ENCODE measurements at regions not wholly inside any gene's neighbourhood (a gene's known extent, or its start where the extent isn't known, plus 50 kb on each side); places are given as distances from the start of the nearest gene placed in this dataset.

DNA sequence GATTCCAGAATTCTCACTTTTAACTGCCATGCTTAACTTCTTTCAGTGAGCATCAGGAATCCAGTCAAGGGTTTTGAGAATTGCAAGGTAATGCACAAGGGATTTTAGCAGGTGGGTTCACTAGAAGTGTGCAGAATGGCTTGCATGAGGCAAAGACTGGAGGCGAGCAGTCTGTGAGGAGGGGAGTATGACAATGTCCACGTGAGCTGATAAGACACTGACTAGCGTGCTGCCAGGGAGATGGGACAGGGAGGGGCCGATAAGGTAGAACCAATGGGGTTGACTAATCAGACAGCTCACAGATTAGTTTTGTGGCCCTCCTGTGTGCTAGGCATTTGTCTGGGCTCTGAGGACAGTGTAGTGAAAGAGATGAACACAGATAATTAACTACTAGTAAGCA is 102.0 kb upstream of the DAZL start:
- DNase-seq = no peak
- no peak overlapping the region for H2BK5ac ChIP-seq (ENCODE audit: low read depth, low read length, poor library complexity, severe bottlenecking)
- no peaks in the 10 kb centered on the region for H4K20me1 ChIP-seq (ENCODE audit: insufficient read depth, low read length)
- H3K23ac ChIP-seq (ENCODE audit: low read depth, low read length) = no peak overlapping the region
- H3K79me1 ChIP-seq (ENCODE audit: low read depth in 1 of 2, low read length in 2 of 2) = no peaks in the 10 kb centered on the region
- H4K8ac ChIP-seq (ENCODE audit: low read depth in 2 of 2, low read length in 2 of 2) = no peak overlapping the region
- no peak overlapping the region for H2BK20ac ChIP-seq (ENCODE audit: low read depth, low read length)
- H3K9me3 ChIP-seq (ENCODE audit: control insufficient read depth, insufficient read depth, low read length) = no peaks in the 10 kb centered on the region
- in situ Hi-C loops (cut with MboI; ENCODE audit: low sequenced_read_pairs) = no loop called here
- H3K9ac ChIP-seq (ENCODE audit: low read depth, low read length) = no peak overlapping the region
- no peak overlapping the region for H3K4me3 ChIP-seq (ENCODE audit: insufficient read depth, low read depth, low read length)
- no peaks in the 10 kb centered on the region for H3K36me3 ChIP-seq (ENCODE audit: control insufficient read depth, insufficient read depth, low read length)
- 0 out of 2 replicates have a peak, but pooled peaks cover 4% of the 10 kb centered on the region for H3K27me3 ChIP-seq (ENCODE audit: control insufficient read depth, insufficient read depth, low read length)
- BruUV-seq (replicated peaks) = no TSS peak
- no peaks in the 10 kb centered on the region for H3K4me1 ChIP-seq (ENCODE audit: control insufficient read depth, insufficient read depth, low read length)
- ATAC-seq (ENCODE audit: low read depth) = no peak
- no peak for TF ChIP-seq RAD21 (IDR thresholded peaks at IDR 0.05; ENCODE audit: low read length)
- no peak for TF ChIP-seq MAFK (IDR thresholded peaks at IDR 0.05; ENCODE audit: low read depth, low read length)
- TF ChIP-seq CHD1 (IDR thresholded peaks at IDR 0.05; ENCODE audit: low read depth, low read length) = no peak
- no peak for TF ChIP-seq MAZ (IDR thresholded peaks at IDR 0.05; ENCODE audit: borderline replicate concordance, low read depth, low read length)
- TF ChIP-seq, protein P1, sequence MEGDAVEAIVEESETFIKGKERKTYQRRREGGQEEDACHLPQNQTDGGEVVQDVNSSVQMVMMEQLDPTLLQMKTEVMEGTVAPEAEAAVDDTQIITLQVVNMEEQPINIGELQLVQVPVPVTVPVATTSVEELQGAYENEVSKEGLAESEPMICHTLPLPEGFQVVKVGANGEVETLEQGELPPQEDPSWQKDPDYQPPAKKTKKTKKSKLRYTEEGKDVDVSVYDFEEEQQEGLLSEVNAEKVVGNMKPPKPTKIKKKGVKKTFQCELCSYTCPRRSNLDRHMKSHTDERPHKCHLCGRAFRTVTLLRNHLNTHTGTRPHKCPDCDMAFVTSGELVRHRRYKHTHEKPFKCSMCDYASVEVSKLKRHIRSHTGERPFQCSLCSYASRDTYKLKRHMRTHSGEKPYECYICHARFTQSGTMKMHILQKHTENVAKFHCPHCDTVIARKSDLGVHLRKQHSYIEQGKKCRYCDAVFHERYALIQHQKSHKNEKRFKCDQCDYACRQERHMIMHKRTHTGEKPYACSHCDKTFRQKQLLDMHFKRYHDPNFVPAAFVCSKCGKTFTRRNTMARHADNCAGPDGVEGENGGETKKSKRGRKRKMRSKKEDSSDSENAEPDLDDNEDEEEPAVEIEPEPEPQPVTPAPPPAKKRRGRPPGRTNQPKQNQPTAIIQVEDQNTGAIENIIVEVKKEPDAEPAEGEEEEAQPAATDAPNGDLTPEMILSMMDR (conservative IDR thresholded peaks at IDR 0.05; ENCODE audit: low read depth, low read length) = no peak
- TF ChIP-seq, protein P2, sequence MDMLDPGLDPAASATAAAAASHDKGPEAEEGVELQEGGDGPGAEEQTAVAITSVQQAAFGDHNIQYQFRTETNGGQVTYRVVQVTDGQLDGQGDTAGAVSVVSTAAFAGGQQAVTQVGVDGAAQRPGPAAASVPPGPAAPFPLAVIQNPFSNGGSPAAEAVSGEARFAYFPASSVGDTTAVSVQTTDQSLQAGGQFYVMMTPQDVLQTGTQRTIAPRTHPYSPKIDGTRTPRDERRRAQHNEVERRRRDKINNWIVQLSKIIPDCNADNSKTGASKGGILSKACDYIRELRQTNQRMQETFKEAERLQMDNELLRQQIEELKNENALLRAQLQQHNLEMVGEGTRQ (IDR thresholded peaks at IDR 0.05; ENCODE audit: low read depth, low read length) = no peak
- TF ChIP-seq FOS (IDR thresholded peaks at IDR 0.05; ENCODE audit: low read depth, low read length) = no peak
- TF ChIP-seq RFX5 (IDR thresholded peaks at IDR 0.05; ENCODE audit: low read depth, low read length) = no peak
- no peak for TF ChIP-seq POLR2A (IDR thresholded peaks at IDR 0.05; ENCODE audit: low read depth, low read length)
- TF ChIP-seq CEBPB (IDR thresholded peaks at IDR 0.05; ENCODE audit: low read depth, low read length) = no peak
- no peak for TF ChIP-seq SMC3 (IDR thresholded peaks at IDR 0.05; ENCODE audit: low read depth, low read length)
- no peak for TF ChIP-seq MXI1 (IDR thresholded peaks at IDR 0.05; ENCODE audit: borderline replicate concordance, low read depth, low read length)
- intact Hi-C loops (cut with micrococcal nuclease) = no loop called here
- H3K14ac ChIP-seq (replicated peaks; ENCODE audit: low read depth, low read length) = no peak overlapping the region
- 40% methylated on average over 1 of the region's 4 CpGs; no CpG with 5 or more reads in 1 of the 2 experiments for WGBS, 2 experiments (ENCODE audit: extremely low coverage in 2 of 2, insufficient read length in 1 of 2)
- ChIA-PET CTCF (no interaction called here), POLR2A (ENCODE audit: unreplicated experiment) (no interaction called here)
- no peak overlapping the region for H4K5ac ChIP-seq (ENCODE audit: low read depth, low read length)
- H3K56ac ChIP-seq (ENCODE audit: extremely low read depth, insufficient read depth, low read length) = no peak overlapping the region
- dilution Hi-C loops (cut with HindIII; ENCODE audit: low sequenced_read_pairs, unreplicated experiment) = no loop called here
- H4K91ac ChIP-seq (ENCODE audit: insufficient read depth, low read depth, low read length) = no peak overlapping the region
- no peak overlapping the region for H2AK5ac ChIP-seq (ENCODE audit: low read depth, low read length)
- H2BK120ac ChIP-seq (ENCODE audit: low read depth, low read length) = no peak overlapping the region
- H3K4ac ChIP-seq (ENCODE audit: low read depth, low read length) = no peak overlapping the region
- no peak overlapping the region for H2AK9ac ChIP-seq (replicated peaks; ENCODE audit: low read depth, low read length, poor library complexity)
- H3K27ac ChIP-seq (ENCODE audit: insufficient read depth, low read length) = no peak overlapping the region
- no peak overlapping the region for H3K4me2 ChIP-seq (ENCODE audit: low read depth, low read length)
- no peak overlapping the region for H3K18ac ChIP-seq (ENCODE audit: low read depth, low read length)
- no peak overlapping the region for H2BK15ac ChIP-seq (ENCODE audit: low read depth, low read length)
- no peaks in the 10 kb centered on the region for H3K9me1 ChIP-seq (ENCODE audit: insufficient read depth, low read length)
- no peak overlapping the region for H2AFZ ChIP-seq (replicated peaks; ENCODE audit: low read length, poor library complexity)

All from IMR-90 (cell line).